HG03521 (cell line): ENCODE measurements at regions not wholly inside any gene's neighbourhood (a gene's known extent, or its start where the extent isn't known, plus 50 kb on each side); places are given as distances from the start of the nearest gene placed in this dataset.

ENCODE experiments used
- ATAC-seq: cut with Tn5 transposase; IDR thresholded peaks from one replicate; pipeline ENCODE4 v1.9.1; 2021; ENCODE audit warnings: mild to moderate bottlenecking, moderate library complexity; ENCODE audit not compliant: unreplicated experiment

GRCh38 chr20:19945732-19946670 lies 71.2 kb upstream of the NAA20 start:
- ATAC-seq: no peak

- ATAC-seq: peak; percentile 54
Measured at GRCh38 chr20:19947611-19948264, 69.4 kb upstream of the NAA20 start.

GRCh38 chr20:19949195-19949867 lies 67.8 kb upstream of the NAA20 start:
- ATAC-seq: no peak

GRCh38 chr20:19950042-19950441 lies 67.1 kb upstream of the NAA20 start:
- no peak for ATAC-seq

GRCh38 chr20:19952392-19952791 lies 64.8 kb upstream of the NAA20 start:
- ATAC-seq: no peak

GRCh38 chr20:19953606-19954005 lies 63.6 kb upstream of the NAA20 start:
- ATAC-seq: no peak

- no peak for ATAC-seq
Measured at GRCh38 chr20:19956976-19957375, 60.2 kb upstream of the NAA20 start.

- no peak for ATAC-seq
Measured at GRCh38 chr20:19958219-19958618, 58.9 kb upstream of the NAA20 start.

GRCh38 chr20:19958928-19959327 lies 58.2 kb upstream of the NAA20 start:
- ATAC-seq: no peak

- ATAC-seq: no peak
Measured at GRCh38 chr20:19960745-19961144, 56.4 kb upstream of the NAA20 start.

- no peak for ATAC-seq
Measured at GRCh38 chr20:19961293-19961692, 55.9 kb upstream of the NAA20 start.

- ATAC-seq: no peak
Measured at GRCh38 chr20:19962958-19963357, 54.2 kb upstream of the NAA20 start.

GRCh38 chr20:19964289-19965265 lies 52.6 kb upstream of the NAA20 start:
- ATAC-seq: no peak

- ATAC-seq: no peak
Measured at GRCh38 chr20:19966840-19967239, 50.3 kb upstream of the NAA20 start.
